ENCODE measurements at regions not wholly inside any gene's neighbourhood (a gene's known extent, or its start where the extent isn't known, plus 50 kb on each side); places are given as distances from the start of the nearest gene placed in this dataset.

DNA sequence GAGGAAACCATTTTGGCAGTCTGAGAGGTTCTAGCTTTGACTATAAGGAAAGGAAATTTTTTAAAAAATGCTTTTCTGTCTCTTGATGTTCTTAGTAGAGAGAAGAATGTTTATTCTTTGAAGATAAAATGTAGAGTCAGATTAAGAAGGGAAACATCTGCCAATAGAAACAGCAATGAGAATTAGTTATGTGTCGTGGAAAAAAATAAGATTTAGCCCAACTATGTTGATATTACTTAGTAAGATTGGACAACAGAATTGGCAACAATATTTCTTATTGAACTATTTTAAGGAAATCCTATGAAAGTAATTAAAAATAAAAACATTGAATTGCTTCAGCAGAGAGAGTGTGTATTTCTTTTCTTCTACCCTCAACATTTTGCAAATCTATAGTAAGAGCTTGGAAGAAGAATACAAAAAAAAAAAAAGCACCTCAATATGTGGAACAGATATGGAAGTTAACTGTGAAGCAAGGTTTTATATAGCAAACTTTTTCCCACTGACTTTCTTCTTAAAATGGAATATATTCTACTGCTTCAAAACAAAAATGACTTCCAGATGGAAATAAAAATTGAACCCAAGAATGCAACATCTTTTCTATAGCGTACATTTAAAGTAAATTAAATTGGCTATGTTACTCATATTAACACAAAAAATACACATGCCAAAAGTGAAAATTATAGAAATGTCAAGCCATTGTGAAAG, 177.9 kb downstream of the FAM124B start:
- Histone ChIP-seq H3K36me3 (ENCODE audit: insufficient read depth, low read length) (no peaks in the 10 kb centered on the region), H3K79me2 (ENCODE audit: low read length) (no peaks in the 10 kb centered on the region), H3K4me1 (ENCODE audit: low read length) (peaks cover 7% of the 10 kb centered on the region; the same call in 1 of the 2 replicates)

DNA sequence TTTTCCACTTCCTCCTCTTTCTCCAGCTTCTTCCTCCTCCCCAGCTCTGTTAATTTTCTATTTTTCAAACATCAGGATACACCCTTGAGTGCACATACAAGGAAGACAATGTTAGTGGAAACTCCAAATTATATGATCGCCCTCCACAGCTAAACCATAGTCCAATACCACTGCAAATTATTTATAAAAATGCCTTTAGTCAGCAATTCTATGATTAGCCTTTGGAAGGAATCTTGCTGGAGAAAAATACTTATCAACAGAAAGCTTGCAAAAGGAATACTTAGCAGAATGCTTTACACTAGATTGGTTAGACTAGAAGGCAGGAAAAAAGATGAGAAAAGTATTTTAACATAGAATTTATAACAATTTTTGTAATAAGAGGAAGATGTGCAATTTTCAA, 178.9 kb downstream of the FAM124B start:
- H3K27ac ChIP-seq (ENCODE audit: low read length): no peak overlapping the region
- no peak overlapping the region for H3K4me2 ChIP-seq (ENCODE audit: low read depth, low read length, poor library complexity, severe bottlenecking)
- no peak overlapping the region for H2AFZ ChIP-seq (ENCODE audit: low read length)
- H3K4me3 ChIP-seq (ENCODE audit: low read length): no peak overlapping the region
- no peaks in the 10 kb centered on the region for H3K9me2 ChIP-seq (replicated peaks; ENCODE audit: insufficient read depth, low read length)
- peaks cover 7% of the 10 kb centered on the region; the same call in 1 of the 2 replicates for H3K4me1 ChIP-seq (ENCODE audit: low read length)
- H4K20me1 ChIP-seq (ENCODE audit: insufficient read depth, low read depth, low read length): no peaks in the 10 kb centered on the region
- H3K27me3 ChIP-seq (ENCODE audit: low read length): no peaks in the 10 kb centered on the region
- H3K9ac ChIP-seq (ENCODE audit: low read length): no peak overlapping the region
- no peaks in the 10 kb centered on the region for H3K36me3 ChIP-seq (ENCODE audit: insufficient read depth, low read length)
- H3K79me2 ChIP-seq (ENCODE audit: low read length): no peaks in the 10 kb centered on the region
- no peak for DNase-seq
- no peaks in the 10 kb centered on the region for H3K9me3 ChIP-seq (ENCODE audit: low read length)

More for the DNA sequence above, 177.9 kb downstream of the FAM124B start:
- Histone ChIP-seq H2AFZ (ENCODE audit: low read length) (no peak overlapping the region), H3K27ac (ENCODE audit: low read length) (no peak overlapping the region), H4K20me1 (ENCODE audit: insufficient read depth, low read depth, low read length) (no peaks in the 10 kb centered on the region), H3K9me2 (replicated peaks; ENCODE audit: insufficient read depth, low read length) (no peaks in the 10 kb centered on the region), H3K4me3 (ENCODE audit: low read length) (no peak overlapping the region), H3K4me2 (ENCODE audit: low read depth, low read length, poor library complexity, severe bottlenecking) (no peak overlapping the region), H3K27me3 (ENCODE audit: low read length) (no peaks in the 10 kb centered on the region), H3K9me3 (ENCODE audit: low read length) (no peaks in the 10 kb centered on the region), H3K9ac (ENCODE audit: low read length) (no peak overlapping the region)
- DNase-seq: no peak

DNA sequence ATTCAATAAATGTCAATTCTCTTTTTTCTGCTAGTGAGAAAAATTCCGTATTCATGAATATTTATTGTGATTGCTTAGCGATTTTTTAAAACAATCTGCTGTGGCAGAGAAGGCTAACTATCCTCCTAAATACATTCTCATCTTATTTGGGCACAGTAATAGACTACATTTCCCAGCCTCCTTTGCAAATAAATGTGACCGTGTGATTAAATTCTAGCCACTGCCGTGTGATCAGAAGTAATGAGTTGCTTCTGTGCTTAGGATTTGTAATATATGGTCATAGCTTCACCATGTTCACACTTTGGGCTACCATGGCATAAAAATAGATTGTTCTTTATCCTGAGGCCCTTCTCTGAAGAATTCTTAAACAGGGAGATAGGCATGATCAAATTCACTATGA, 179.6 kb downstream of the FAM124B start:
- H3K27ac ChIP-seq (ENCODE audit: low read length): no peak overlapping the region
- no peaks in the 10 kb centered on the region for H3K36me3 ChIP-seq (ENCODE audit: insufficient read depth, low read length)
- H3K9me2 ChIP-seq (replicated peaks; ENCODE audit: insufficient read depth, low read length): no peaks in the 10 kb centered on the region
- H3K4me1 ChIP-seq (ENCODE audit: low read length): peaks cover 7% of the 10 kb centered on the region; the same call in 1 of the 2 replicates
- H3K9ac ChIP-seq (ENCODE audit: low read length): no peak overlapping the region
- no peaks in the 10 kb centered on the region for H3K9me3 ChIP-seq (ENCODE audit: low read length)
- no peaks in the 10 kb centered on the region for H3K79me2 ChIP-seq (ENCODE audit: low read length)
- no peak overlapping the region for H3K4me2 ChIP-seq (ENCODE audit: low read depth, low read length, poor library complexity, severe bottlenecking)
- H2AFZ ChIP-seq (ENCODE audit: low read length): no peak overlapping the region
- no peak overlapping the region for H3K4me3 ChIP-seq (ENCODE audit: low read length)
- H3K27me3 ChIP-seq (ENCODE audit: low read length): no peaks in the 10 kb centered on the region
- DNase-seq: peak; percentile 49
- H4K20me1 ChIP-seq (ENCODE audit: insufficient read depth, low read depth, low read length): no peaks in the 10 kb centered on the region

DNA sequence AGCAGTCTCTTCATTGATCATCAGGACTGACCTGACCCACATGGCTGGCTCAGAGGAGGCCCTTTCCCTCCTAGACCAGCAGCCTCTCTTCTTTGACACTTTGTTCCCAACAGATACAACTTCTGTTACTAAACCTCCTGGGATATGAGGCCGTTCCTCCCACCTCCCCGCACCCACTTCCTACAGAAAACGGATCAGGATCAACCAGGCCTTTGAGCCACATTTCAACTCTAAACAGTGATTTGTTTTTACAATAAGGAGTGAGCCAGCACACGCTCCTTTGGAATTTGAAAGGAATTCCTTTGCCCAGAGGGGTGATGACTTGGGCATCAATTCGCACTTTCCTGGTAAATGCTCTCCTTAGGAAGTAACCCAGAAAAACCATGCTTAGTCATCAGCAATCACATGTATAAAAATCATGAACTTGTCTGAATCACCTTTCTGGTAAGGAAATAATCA, 180.4 kb downstream of the FAM124B start:
- DNase-seq: no peak
- no peaks in the 10 kb centered on the region for H4K20me1 ChIP-seq (ENCODE audit: insufficient read depth, low read depth, low read length)
- H2AFZ ChIP-seq (ENCODE audit: low read length): no peak overlapping the region
- no peaks in the 10 kb centered on the region for H3K79me2 ChIP-seq (ENCODE audit: low read length)
- H3K27ac ChIP-seq (ENCODE audit: low read length): no peak overlapping the region
- peaks cover 7% of the 10 kb centered on the region; the same call in 1 of the 2 replicates for H3K4me1 ChIP-seq (ENCODE audit: low read length)
- no peak overlapping the region for H3K9ac ChIP-seq (ENCODE audit: low read length)
- H3K9me3 ChIP-seq (ENCODE audit: low read length): no peaks in the 10 kb centered on the region
- H3K9me2 ChIP-seq (replicated peaks; ENCODE audit: insufficient read depth, low read length): no peaks in the 10 kb centered on the region
- H3K36me3 ChIP-seq (ENCODE audit: insufficient read depth, low read length): no peaks in the 10 kb centered on the region
- H3K4me3 ChIP-seq (ENCODE audit: low read length): no peak overlapping the region
- no peaks in the 10 kb centered on the region for H3K27me3 ChIP-seq (ENCODE audit: low read length)
- H3K4me2 ChIP-seq (ENCODE audit: low read depth, low read length, poor library complexity, severe bottlenecking): no peak overlapping the region

DNA sequence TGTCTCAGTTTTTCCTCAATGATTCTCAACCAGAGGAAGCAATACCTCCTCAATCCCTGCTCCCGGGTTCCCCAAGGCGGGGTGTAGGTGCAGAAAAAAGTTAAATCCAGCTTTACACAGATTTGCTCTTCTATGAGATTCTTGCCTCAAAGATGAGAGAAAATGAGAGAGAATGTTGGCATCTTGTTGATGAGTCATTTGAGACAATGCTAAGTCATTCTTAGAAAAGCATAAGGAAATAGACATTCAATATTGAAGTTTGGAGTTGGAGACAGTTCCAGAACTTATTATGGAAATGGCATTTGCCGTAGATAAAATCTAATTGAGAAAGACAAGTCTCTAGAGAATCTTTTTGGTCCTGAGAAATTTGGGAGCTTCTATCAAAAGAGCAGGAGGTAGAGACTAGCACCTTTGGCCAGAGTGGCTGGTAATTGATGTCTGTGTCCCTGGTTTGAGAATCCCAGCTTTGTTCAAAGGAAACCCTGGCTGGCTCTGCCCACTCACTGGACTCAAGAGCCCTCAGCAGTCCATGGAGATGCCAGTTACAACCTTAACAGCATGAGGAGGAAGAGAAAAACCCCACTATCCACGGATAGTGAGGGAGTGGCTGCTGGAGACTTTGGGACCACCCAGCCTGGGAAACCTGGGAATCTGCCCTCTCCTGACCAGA, 181.2 kb downstream of the FAM124B start:
- Histone ChIP-seq H3K9me3 (ENCODE audit: low read length) (no peaks in the 10 kb centered on the region), H3K36me3 (ENCODE audit: insufficient read depth, low read length) (no peaks in the 10 kb centered on the region), H3K9ac (ENCODE audit: low read length) (no peak overlapping the region), H4K20me1 (ENCODE audit: insufficient read depth, low read depth, low read length) (no peaks in the 10 kb centered on the region), H2AFZ (ENCODE audit: low read length) (no peak overlapping the region), H3K79me2 (ENCODE audit: low read length) (no peaks in the 10 kb centered on the region), H3K27ac (ENCODE audit: low read length) (no peak overlapping the region), H3K27me3 (ENCODE audit: low read length) (no peaks in the 10 kb centered on the region), H3K9me2 (replicated peaks; ENCODE audit: insufficient read depth, low read length) (no peaks in the 10 kb centered on the region), H3K4me3 (ENCODE audit: low read length) (no peak overlapping the region), H3K4me1 (ENCODE audit: low read length) (peaks cover 7% of the 10 kb centered on the region; the same call in 1 of the 2 replicates), H3K4me2 (ENCODE audit: low read depth, low read length, poor library complexity, severe bottlenecking) (no peak overlapping the region)
- DNase-seq: no peak

DNA sequence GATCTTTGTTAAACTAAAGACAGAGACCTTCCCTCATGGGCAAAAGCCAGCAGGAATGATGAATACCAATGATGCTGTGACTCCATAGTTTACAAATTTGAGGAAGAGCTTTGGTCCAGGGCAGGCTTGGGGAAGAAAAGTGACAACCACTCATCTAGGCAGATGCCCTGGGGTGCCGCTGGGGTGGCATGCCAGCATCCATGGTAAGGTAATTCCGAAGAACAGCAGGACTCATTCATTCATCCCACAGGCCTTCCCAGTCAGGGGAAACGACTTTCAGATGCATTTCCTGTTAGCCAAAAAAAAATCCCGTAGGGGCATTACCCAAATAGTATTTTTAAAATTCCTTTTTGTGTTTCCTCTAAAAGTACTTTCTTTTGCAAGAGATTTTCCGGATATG, 180.7 kb upstream of the SERPINE2 start:
- Histone ChIP-seq H3K9ac (ENCODE audit: low read length) (no peak overlapping the region), H3K9me3 (ENCODE audit: low read length) (no peaks in the 10 kb centered on the region), H3K4me1 (ENCODE audit: low read length) (peaks cover 7% of the 10 kb centered on the region; the same call in 1 of the 2 replicates)

DNA sequence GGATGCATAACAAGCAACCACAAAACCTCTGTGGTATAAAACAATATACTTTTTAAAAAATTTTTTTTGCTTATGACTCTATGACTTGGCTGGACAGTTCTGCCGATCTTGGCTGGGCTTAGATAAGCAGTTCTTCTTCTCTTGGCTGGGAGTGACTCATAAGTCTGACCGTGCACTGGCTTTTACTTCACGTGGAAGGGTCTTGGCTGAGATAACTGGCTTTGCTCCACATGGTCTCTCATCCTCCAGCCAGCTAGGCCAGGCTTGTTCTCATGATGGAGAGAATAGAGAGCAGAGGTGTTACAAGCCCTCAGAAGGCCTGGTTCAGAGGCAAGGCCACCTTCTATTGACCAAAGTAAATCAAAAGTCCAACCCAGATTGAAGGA, 178.9 kb upstream of the SERPINE2 start:
- Histone ChIP-seq H3K4me3 (ENCODE audit: low read length) (no peak overlapping the region), H3K27me3 (ENCODE audit: low read length) (no peaks in the 10 kb centered on the region), H3K27ac (ENCODE audit: low read length) (no peak overlapping the region), H3K36me3 (ENCODE audit: insufficient read depth, low read length) (no peaks in the 10 kb centered on the region), H4K20me1 (ENCODE audit: insufficient read depth, low read depth, low read length) (no peaks in the 10 kb centered on the region), H3K9me3 (ENCODE audit: low read length) (no peaks in the 10 kb centered on the region), H3K4me2 (ENCODE audit: low read depth, low read length, poor library complexity, severe bottlenecking) (no peak overlapping the region), H3K9ac (ENCODE audit: low read length) (no peak overlapping the region), H2AFZ (ENCODE audit: low read length) (0 out of 2 replicates have a peak overlapping the region, but pooled peaks have one; percentile 46), H3K79me2 (ENCODE audit: low read length) (no peaks in the 10 kb centered on the region), H3K4me1 (ENCODE audit: low read length) (peaks cover 15% of the 10 kb centered on the region), H3K9me2 (replicated peaks; ENCODE audit: insufficient read depth, low read length) (no peaks in the 10 kb centered on the region)
- DNase-seq: no peak

More for the DNA sequence above, 180.7 kb upstream of the SERPINE2 start:
- Histone ChIP-seq H3K4me2 (ENCODE audit: low read depth, low read length, poor library complexity, severe bottlenecking) (no peak overlapping the region), H2AFZ (ENCODE audit: low read length) (no peak overlapping the region), H3K36me3 (ENCODE audit: insufficient read depth, low read length) (no peaks in the 10 kb centered on the region), H3K27me3 (ENCODE audit: low read length) (no peaks in the 10 kb centered on the region), H4K20me1 (ENCODE audit: insufficient read depth, low read depth, low read length) (no peaks in the 10 kb centered on the region), H3K27ac (ENCODE audit: low read length) (no peak overlapping the region), H3K4me3 (ENCODE audit: low read length) (no peak overlapping the region), H3K79me2 (ENCODE audit: low read length) (no peaks in the 10 kb centered on the region), H3K9me2 (replicated peaks; ENCODE audit: insufficient read depth, low read length) (no peaks in the 10 kb centered on the region)
- DNase-seq: no peak

DNA sequence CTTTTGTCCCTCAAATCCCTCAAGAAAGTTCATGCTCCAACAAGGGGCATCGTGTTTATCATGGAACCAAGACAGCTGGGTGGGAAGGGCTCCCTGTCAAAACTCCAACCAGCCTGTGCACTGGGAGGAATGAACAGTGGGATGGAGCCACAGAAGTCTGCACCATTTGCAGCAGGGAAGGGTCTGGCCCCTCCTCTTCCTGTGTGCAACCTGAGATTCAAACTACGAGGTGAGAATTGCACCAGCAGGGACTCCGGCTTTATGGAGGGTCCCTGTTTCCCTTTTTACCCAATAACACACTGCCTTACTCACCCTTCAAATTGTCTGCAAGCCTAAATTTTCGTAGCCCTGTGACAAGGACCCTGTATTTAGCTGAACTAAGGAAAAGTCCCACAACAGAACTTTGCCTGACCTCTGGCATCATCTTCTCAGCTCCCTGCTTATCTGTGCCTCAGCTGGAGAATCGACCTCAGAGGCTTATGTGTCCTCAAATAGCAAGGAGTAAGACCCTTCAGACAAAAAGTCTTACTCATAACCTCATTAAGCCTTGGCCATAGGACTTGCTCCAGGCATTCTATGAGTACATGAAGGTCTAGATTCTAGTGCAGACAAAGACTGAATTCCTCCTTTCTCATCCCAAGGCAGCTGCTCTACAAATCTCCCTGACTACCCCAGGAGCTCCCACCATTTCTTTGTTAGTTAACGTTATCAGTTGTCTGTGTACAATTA, 178.3 kb upstream of the SERPINE2 start:
- DNase-seq: no peak
- Histone ChIP-seq H3K9me3 (ENCODE audit: low read length) (no peaks in the 10 kb centered on the region), H3K4me3 (ENCODE audit: low read length) (no peak overlapping the region), H3K4me1 (ENCODE audit: low read length) (peaks cover 15% of the 10 kb centered on the region), H3K36me3 (ENCODE audit: insufficient read depth, low read length) (no peaks in the 10 kb centered on the region), H3K4me2 (ENCODE audit: low read depth, low read length, poor library complexity, severe bottlenecking) (no peak overlapping the region), H3K27ac (ENCODE audit: low read length) (no peak overlapping the region), H3K27me3 (ENCODE audit: low read length) (no peaks in the 10 kb centered on the region), H4K20me1 (ENCODE audit: insufficient read depth, low read depth, low read length) (no peaks in the 10 kb centered on the region), H3K9ac (ENCODE audit: low read length) (no peak overlapping the region), H3K9me2 (replicated peaks; ENCODE audit: insufficient read depth, low read length) (no peaks in the 10 kb centered on the region), H2AFZ (ENCODE audit: low read length) (no peak overlapping the region), H3K79me2 (ENCODE audit: low read length) (no peaks in the 10 kb centered on the region)
